Myocyte (in vitro differentiated cells): ENCODE measurements at regions not wholly inside any gene's neighbourhood (a gene's known extent, or its start where the extent isn't known, plus 50 kb on each side); places are given as distances from the start of the nearest gene placed in this dataset.
"Not testable (repeated sequence)": the region's sequence is repeated elsewhere in the genome, so short reads cannot be mapped to it uniquely, and the experiment has no call there.

Experiments used
- DNase-seq: peaks from one replicate; pipeline ENCODE4 v3.0.0-alpha.2; 2012; ENCODE audit warnings: low read depth

DNA sequence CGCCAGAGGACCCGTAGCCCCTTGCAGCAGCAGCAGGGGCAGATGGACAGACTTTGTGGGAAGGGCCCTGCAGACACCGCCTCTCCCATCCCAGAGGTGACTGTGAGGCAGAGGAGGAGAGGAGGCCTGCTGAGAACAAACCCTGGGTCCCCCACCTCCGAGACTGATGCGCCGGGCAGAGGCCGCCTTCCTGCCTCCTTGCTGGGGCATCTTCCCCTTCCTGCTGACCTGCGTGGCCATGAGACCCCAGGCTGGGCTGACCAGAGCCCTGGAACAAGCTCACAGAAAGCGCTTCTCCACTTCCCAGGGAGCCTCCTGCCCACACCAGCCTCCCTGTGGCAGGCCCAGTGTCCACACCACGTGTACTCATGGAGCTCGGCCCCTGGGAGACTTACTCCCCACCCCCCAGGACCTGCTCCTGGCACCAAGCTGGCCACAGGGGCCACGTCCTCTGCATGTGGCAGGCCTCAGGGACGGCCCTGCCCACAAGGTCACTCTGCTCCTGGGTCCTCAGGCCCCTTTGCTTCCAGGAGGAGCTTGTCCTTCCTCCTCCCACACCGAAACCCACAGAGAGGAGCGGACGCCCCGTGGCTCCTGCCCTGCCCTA is 119.0 kb upstream of the ZNF469 start:
- DNase-seq = not testable (repeated sequence)

DNA sequence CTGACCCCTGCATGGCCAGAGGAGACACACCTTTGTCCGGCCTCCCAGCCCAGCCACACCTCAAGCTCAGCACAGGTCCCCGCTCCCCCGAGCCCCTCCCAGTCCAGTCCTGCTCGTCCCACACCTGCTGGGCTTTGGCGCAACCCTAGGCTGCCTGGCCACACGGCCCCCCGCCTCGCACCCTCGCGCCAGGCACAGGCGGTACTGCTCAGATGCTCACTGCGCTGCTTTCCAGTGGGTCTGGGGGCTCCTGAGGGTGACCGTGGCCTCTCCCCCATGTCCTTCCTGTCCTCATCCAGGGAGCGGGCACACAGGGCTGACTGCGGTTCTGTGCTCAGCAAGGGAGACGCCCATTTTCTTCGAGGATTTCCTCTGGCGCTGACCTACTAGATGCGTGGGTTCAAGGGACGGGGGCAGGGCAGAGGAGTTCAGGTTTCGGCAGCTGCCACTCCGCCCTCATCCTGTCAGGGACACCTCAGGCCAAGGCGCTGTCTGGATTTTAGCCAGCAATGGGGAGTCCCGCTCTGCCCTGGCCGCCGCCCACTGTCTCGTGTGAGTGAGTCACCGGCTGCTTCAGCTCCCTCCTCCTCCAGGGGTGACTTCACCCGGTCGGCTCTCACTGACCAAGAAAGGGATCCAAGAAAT is 118.0 kb upstream of the ZNF469 start:
- DNase-seq = peak; percentile 97

DNA sequence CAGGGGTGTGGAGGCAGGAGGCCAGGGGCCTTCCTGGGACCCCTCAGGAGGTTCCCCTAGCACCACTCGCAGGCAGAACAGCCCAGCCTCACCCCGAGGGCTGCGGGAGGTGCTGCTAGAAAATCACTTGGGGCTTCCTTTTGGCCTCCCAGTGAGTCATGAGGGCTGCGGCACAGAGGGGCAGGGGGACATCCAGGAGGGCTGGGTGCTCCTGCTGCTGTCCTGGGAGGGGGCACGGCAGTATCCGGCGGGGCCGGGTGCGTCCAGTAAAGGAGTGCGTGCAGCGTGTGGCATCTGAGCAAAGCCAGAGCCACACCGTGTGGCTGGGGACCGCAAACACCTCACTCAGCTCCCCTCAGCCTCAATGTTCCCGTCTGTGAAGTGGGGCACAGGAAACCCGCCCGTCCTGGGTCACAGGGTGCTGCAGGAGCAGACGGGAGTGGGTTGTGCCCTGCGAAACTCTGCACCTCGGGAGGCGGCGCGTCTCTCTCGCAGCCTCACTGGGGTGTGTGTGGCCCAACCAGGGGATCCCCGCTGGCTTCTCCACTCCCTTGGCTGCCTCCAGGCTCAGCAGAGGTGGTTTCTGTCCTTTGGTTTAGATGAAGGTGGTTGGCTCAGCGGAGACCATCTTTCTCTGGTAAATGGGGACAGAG is 117.3 kb upstream of the ZNF469 start:
- not testable (repeated sequence) for DNase-seq

DNA sequence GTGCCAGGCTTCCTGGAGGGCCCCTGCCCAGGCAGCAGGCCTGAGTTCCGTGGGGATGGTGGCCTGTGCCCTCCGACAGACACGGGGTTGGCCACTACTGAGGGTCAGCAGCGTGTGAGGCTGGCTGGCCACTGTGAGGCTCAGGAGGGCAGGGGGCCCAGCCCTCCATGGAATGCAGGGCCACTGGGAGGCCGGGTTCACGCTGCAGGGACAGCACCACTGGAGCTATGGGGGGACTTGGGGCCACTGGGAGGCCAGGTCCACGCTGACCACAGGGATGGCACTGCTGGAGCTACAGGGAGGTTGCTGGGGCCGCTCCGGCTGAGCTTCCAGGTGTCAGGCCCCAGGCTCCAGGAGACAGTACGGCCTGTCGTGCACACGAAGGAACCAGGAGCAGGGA is 116.7 kb upstream of the ZNF469 start:
- not testable (repeated sequence) for DNase-seq

DNA sequence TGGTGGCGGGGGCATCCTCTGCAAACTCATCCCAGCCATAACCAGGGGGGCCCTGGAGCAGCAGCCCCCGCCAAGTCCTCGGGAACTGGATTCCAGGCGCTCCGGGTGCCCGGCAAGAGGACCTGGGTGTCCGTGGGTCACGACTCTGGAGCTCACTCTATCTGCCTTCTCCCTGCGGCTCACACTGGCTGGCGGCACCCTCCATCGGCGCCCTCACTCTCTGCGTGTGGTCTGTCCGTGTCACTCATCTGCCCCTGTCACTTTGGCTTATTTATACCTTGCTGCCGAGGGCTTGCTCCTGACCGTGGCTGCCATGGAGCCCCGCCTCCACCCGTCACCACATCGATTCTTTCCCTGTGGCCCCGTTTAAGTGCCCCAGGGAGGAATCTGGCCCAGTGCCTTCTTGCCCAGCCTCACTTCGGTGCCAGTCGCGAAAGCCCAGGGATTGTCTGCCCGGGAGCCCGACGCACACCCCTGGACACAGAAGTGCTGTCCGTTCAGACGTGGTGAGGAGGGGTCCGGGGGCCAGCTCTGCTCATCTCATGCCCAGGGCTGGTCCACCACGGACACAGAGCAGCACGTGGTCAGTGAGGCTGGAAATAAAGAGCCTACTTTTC is 115.7 kb upstream of the ZNF469 start:
- DNase-seq = not testable (repeated sequence)

DNA sequence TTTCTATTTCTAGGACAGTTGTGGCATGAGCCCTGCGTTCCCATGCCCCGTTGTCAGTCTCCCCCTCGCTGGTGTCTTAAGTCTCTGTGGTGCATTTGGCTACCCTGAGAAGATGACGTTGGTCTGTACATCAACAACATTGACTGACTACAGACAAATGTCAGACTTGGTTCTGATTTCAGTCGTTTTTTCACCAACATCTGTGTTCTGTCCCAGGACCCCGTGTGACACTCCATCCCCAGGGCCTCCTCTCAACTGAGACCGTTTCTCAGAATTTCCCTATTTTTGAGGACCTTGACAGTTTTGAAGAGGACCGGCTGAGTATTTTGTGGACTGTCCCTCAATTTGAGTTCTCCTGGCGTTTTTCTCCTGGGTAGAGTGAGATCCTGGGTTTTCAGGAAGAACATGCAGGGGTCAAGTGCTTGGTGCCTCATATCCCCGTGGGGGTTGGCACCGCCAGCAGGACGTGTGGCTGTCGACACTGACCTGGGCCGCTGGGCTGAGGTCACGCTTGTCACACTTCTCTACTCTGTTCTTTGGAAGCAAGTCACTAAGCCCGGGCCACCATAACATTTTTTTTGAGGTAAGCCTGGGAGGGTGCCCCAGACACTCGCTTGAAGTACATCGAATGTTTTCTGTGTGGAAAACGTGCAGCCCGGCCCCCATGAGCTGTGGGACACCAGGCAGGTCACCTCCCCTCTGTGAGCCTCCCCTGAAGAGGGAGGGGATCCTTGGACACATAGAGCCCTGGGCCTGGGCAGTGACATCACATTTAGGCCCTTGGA is 114.4 kb upstream of the ZNF469 start:
- not testable (repeated sequence) for DNase-seq

DNA sequence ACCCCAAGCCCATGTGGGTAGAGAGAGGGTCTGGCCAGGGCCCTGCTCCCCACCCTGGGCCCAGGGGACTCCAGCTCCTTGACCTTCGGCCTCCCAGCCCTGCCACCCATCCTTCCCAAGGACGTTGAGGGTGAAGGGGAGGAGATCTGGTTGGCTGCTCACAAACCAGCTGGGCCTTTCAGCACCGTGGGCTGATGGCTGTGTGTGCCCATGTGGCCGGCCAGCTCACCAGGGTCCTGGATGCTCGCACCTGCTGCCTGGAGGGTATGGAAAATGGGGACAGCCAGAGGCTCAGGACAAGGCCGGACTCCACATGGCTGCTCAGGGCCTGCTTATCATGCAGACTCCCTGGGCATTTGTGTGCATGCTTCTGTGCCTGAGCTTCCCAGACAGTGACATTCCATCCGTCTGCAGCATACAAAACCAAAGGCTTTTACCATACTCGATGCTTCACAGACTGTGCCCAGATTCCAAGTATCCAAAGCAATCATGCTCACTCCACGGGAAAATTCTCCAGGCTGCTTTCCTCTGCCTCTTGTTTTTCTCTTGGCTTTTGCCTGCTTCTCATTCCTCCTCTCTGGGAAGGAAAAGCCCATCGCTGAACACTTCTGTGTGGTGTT is 112.5 kb upstream of the ZNF469 start:
- not testable (repeated sequence) for DNase-seq

DNA sequence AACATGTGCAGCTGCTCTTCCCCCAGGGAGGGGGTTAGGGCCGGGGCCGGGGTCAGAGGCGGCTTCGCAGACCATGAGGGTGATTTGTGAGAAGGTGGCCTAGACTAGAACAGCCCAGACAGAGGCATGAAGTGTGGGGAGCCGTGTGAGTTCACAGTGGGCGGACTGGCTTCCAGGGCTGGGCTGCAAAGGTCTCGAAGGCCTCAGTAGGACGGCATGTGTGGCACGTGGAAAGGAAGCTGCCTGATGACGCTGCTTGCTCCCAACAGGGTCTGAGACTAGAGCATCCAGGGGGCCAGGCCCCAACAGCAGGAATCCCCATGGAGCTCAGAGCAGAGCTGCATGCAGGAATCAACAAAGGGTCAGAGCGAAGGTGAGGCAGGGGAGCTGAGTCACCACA is 111.5 kb upstream of the ZNF469 start:
- DNase-seq = not testable (repeated sequence)

DNA sequence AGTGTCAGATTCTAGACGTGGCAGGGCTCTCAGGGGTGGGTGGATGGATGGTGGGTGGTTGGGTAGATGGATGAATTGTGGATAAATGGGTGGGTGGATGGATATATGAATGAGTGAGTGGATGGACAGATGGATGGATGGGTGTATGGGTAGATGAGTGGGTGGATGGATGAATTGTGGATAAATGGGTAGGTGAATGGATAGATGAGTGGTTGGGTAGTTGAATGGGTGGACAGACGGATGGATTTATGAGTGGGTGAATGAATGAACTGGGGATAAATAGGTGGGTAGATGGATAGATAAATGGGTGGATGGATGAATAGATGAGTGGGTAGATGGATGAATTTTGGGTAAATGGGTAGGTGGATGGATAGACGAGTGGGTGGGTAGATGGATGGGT is 111.0 kb upstream of the ZNF469 start:
- DNase-seq = not testable (repeated sequence)

DNA sequence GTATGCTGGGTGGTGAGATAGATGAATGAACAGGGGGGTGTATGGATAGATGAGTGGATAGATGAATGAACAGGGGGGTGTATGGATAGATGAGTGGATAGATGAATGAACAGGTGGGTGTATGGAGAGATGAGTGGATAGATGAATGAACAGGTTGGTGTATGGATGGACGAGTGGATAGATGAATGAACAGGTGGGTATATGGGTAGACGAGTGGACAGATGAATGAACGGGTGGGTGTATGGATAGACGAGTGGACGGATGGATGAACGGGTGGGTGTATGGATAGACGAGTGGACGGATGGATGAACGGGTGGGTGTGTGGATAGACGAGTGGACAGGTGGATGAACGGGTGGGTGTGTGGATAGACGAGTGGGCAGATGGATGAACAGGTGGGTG is 110.3 kb upstream of the ZNF469 start:
- DNase-seq = not testable (repeated sequence)

DNA sequence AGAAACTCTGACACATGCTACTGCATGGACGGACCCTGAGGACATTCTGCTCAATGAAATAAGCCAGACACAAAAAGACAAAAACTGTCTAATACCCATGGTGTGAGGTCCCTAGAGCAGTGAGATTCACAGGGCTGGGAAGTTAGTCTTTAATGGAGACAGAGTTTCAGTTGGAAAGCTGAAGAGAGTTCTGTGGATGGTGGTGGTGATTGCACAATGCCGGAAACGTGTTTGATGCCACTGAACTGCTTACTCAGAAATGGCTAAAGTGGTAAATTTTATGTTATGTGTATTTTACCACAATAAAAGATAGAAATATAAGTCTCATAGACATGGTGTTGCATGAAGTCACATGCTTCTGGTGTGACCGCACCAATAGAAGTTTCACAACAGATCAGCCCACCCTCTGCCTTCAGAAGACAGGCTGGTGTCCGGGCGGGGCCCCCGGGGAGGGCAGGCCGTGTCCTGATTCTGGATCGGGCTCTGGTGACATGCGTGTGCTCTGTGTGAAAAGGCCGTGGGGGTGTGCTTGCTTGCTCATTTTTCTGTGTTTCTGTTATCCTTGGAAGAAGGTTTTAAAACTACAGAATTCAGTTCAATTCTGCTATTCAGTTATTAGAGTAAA is 108.5 kb upstream of the ZNF469 start:
- DNase-seq = not testable (repeated sequence)

DNA sequence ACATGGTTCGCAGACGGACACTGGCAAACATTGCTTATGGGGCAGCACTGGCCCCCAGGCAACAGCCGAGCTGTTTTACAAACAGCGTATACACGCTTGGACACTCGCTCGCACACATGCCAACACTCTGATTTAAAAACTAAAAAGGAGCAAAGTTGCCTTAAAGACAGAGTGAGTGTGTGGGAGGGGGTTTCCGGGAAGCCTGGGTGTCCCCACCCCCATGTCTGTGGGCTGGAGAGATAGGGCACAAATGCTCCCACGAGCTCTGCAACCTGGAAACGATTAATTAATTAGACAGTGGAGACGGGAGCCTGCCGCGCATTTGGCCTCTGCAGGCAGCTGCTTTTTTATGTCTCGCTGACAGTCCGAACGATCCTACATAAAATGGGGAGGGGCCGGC is 107.9 kb upstream of the ZNF469 start:
- DNase-seq = no peak

DNA sequence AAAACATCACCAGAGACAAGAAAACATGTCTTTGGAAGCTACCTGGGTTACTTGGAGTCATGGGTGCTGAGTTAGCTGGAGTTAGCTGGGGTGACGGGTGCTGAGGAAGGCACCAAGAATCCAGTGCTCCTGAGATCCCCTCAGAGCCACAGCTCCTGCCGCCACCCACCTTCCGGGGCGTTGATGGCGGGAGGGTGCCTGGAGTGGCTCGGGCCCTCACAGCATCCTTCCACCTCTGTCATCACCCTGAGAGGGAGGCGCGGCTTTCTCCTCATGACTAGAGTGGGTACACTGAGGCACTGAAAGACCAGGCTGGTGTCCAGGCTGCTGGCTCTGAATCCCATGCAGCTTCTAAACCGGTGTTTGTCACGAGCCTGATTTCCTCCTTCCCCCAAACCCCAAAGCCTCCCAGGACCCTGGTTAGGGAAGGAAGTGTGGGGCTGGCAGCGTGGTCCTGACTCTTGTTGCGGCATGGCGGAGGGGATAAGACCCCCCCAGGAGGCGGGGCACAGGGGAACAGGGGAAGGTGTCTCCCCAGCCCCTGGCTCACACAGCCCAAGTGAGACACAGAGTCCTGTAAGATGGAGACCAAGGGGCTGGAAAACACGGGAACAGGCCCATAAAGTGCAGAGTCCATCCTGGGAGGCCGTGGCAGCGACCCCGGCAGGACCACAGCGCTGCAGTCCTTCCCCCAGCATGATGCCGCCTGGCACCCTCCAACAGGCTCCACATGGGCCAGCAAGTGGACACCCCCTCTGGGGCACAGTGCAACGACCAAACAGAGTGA is 107.2 kb upstream of the ZNF469 start:
- DNase-seq = not testable (repeated sequence)

DNA sequence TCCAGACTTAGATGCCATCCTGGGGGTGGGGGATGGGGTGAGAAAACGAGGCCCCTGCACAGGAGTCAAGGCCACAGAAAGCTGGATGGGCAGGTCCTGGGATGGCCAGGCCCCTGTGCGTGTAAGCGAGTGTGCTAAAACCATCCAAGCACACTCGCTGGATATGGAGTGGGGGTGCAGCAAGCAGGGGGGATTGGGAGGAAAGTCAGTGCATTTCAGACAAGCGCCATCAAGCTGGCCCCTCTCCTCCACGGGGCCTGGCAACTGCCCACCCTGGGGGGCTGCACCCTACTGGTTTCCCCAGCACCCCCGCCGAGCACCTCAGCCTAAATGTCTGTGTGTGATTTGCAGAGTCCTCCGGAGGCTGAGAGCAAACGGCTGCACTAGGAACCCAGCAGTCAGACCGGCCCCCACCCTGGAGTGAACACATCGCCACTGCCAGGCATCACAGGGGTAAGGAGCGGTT is 106.6 kb upstream of the ZNF469 start:
- not testable (repeated sequence) for DNase-seq

DNA sequence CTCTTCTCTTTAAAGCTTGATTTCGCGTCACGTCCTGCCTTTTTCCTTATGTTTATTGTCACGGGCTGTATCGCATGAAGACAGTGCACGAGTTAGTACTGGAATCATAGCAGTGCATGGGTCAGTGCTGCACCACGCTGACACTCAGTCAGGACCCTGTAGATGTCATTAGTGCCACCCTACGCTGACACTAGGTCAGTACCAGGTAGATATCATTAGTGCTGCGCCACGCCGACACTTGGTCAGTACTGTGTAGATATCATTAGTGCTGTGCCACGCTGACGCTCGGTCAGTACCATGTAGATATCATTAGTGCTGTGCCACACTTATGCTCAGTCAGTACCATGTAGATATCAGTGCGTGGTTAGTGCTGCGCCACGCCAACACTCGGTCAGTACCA is 106.2 kb upstream of the ZNF469 start:
- DNase-seq = no peak

DNA sequence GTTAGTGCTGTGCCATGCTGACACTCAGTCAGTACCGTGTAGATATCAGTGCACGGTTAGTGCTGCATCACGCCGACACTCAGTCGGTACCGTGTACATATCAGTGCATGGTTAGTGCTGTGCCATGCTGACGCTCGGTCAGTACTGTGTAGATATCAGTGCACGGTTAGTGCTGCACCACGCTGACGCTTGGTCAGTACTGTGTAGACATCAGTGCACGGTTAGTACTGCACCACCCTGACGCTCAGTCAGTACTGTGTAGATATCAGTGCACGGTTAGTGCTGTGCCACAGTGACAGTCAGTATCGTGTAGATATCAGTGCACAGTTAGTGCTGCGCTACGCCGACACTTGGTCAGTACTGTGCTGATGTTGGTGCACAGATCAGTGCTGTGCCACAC is 102.8 kb upstream of the ZNF469 start:
- DNase-seq = no peak

DNA sequence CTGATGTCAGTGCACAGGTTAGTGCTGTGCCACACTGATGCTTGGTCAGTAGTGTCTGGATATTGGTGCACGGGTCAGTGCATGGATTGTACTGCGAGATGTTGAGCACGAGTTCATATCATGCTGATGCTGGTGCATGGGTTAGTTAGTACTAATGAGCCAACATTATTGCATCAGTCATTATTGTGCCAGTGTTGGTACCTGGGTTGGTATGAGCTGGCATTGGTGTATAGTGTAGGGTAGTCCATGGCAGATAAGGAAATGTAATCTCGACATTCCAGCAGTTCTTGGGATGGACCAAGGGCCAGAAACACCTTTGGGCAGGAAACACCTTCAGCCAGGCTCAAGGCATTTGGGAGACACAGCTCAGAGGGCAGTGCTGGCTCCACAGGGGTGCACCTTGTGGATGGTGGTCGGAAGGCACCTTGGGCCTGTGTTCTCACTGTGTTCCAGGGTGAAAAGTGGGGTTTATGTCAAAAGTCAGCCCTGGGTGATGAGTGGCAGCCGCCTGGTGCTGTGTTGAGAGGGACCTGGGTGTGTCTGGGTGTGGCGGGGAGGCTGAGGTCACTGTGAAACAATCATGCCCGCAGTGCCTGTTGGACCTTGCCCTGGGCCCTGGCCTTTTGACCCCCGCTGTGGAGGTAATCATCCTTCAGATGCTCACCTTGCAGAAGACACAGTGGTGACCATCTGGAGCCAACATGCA is 100.7 kb upstream of the ZNF469 start:
- no peak for DNase-seq

DNA sequence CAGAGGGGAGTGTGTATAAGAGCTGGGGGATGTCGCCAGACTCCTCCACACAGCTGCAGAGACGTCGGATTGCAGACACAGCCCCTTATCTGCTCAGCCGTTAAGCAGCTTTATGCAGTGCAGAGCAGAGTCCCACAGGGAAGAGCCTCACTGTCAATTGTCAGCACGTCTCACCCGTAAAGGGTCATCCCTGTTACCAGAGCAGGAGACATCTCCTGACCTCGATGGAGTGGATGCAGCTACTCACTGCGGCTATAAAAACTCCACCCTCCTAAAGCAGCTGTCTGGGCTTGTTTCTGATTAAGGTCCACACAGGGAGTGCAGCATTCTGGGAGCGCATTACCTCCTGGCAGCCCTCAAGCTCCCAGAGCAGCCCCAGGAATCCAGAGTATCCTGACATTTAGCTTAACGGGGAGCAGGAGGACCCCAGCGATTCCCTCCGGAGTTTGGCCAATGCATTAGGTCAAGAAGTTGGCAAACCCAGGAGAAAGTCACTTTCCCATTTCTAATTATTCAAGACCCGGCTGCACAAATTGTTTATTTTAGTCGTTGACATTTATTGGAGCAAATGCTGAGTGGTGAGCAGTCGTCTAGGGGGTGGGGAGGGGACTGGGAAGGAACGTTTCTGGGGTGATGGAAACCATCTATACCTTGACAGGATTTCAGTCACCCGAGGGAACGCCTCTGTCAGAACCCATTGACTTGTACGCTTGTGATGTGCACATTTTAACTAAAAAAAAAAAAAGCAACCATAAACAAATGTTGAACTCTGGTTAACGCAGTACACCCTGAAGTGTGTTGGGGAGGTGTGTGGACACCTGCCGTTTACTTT is 100.0 kb upstream of the ZNF469 start:
- peak; percentile 81 for DNase-seq
